KMS-11 (cell line): ENCODE measurements at regions not wholly inside any gene's neighbourhood (a gene's known extent, or its start where the extent isn't known, plus 50 kb on each side); places are given as distances from the start of the nearest gene placed in this dataset.
"Not testable (repeated sequence)": the region's sequence is repeated elsewhere in the genome, so short reads cannot be mapped to it uniquely, and the experiment has no call there.

ENCODE experiments used
- H2AFZ ChIP-seq: fragments of 200-600 bp; sonication (generic); 2 replicates; pipeline ENCODE4 v1.6.1; 2016; ENCODE audit warnings: antibody characterized with exemption, mixed run types, low read depth
- H3K27ac ChIP-seq: fragments of 200-600 bp; sonication (generic); 2 replicates; pipeline ENCODE4 v1.6.1; 2016; ENCODE audit warnings: mild to moderate bottlenecking, mixed run types
- H3K27me3 ChIP-seq: fragments of 200-600 bp; sonication (generic); 2 replicates; pipeline ENCODE4 v1.6.1; 2017; ENCODE audit warnings: mild to moderate bottlenecking, low read depth, mixed run types, moderate library complexity; ENCODE audit not compliant: insufficient read depth
- H3K36me3 ChIP-seq: fragments of 200-600 bp; sonication (generic); 2 replicates; pipeline ENCODE4 v1.6.1; 2017; ENCODE audit warnings: mild to moderate bottlenecking, mixed run types; ENCODE audit not compliant: insufficient read depth
- H3K4me1 ChIP-seq: fragments of 200-600 bp; sonication (generic); 2 replicates; pipeline ENCODE4 v1.6.1; 2016; ENCODE audit warnings: mild to moderate bottlenecking, low read depth, mixed run types; ENCODE audit not compliant: poor library complexity, severe bottlenecking
- H3K4me2 ChIP-seq: fragments of 200-600 bp; sonication (generic); 2 replicates; pipeline ENCODE4 v1.7.0; 2016; ENCODE audit warnings: mild to moderate bottlenecking, mixed run types
- H3K4me3 ChIP-seq: fragments of 200-600 bp; sonication (generic); IDR thresholded peaks from 2 replicates; pipeline ENCODE4 v1.6.1; 2017; ENCODE audit warnings: low read depth, low read length, mixed read lengths; ENCODE audit not compliant: insufficient read depth
- H3K79me2 ChIP-seq: fragments of 200-600 bp; sonication (generic); 2 replicates; pipeline ENCODE4 v1.6.1; 2016; ENCODE audit warnings: low read depth, mixed run types; ENCODE audit not compliant: insufficient read depth
- H3K9ac ChIP-seq: fragments of 200-600 bp; sonication (generic); 2 replicates; pipeline ENCODE4 v1.6.1; 2016; ENCODE audit warnings: mild to moderate bottlenecking, mixed run types
- H4K20me1 ChIP-seq: fragments of 200-600 bp; sonication (generic); 2 replicates; pipeline ENCODE4 v1.6.1; 2016; ENCODE audit warnings: mild to moderate bottlenecking, mixed run types; ENCODE audit not compliant: insufficient read depth
- CTCF ChIP-seq: fragments of 200-600 bp; sonication (generic); conservative IDR thresholded peaks from 2 replicates; pipeline ENCODE4 v1.6.1; 2017; ENCODE audit warnings: low read depth, mild to moderate bottlenecking, antibody characterized with exemption, low read length, moderate library complexity, mixed read lengths

GRCh38 chr4:57187246-57187645 is 77.1 kb upstream of the IGFBP7 start:
- Histone ChIP-seq H4K20me1 (no peaks in the 10 kb centered on the region), H3K27ac (no peak overlapping the region), H3K9ac (no peak overlapping the region), H3K36me3 (no peaks in the 10 kb centered on the region), H3K27me3 (no peaks in the 10 kb centered on the region), H2AFZ (no peak overlapping the region), H3K4me2 (no peak overlapping the region), H3K4me3 (no peak overlapping the region), H3K4me1 (no peaks in the 10 kb centered on the region), H3K79me2 (no peaks in the 10 kb centered on the region)
- TF ChIP-seq CTCF = no peak

GRCh38 chr4:57184378-57185029 is 74.3 kb upstream of the IGFBP7 start:
- H2AFZ ChIP-seq = no peak overlapping the region
- H4K20me1 ChIP-seq = no peaks in the 10 kb centered on the region
- H3K27me3 ChIP-seq = no peaks in the 10 kb centered on the region
- no peak overlapping the region for H3K4me2 ChIP-seq
- H3K79me2 ChIP-seq = no peaks in the 10 kb centered on the region
- no peaks in the 10 kb centered on the region for H3K36me3 ChIP-seq
- H3K9ac ChIP-seq = no peak overlapping the region
- no peak overlapping the region for H3K4me3 ChIP-seq
- H3K4me1 ChIP-seq = no peaks in the 10 kb centered on the region
- H3K27ac ChIP-seq = no peak overlapping the region
- TF ChIP-seq CTCF = no peak

GRCh38 chr4:57182132-57182874 is 72.1 kb upstream of the IGFBP7 start:
- no peaks in the 10 kb centered on the region for H3K36me3 ChIP-seq
- H3K4me3 ChIP-seq = no peak overlapping the region
- H3K4me2 ChIP-seq = no peak overlapping the region
- no peaks in the 10 kb centered on the region for H3K4me1 ChIP-seq
- no peak overlapping the region for H3K27ac ChIP-seq
- no peaks in the 10 kb centered on the region for H3K79me2 ChIP-seq
- no peak overlapping the region for H2AFZ ChIP-seq
- H3K27me3 ChIP-seq = no peaks in the 10 kb centered on the region
- no peak for TF ChIP-seq CTCF
- H4K20me1 ChIP-seq = no peaks in the 10 kb centered on the region
- no peak overlapping the region for H3K9ac ChIP-seq

- H3K27me3 ChIP-seq, H3K79me2 ChIP-seq, H3K27ac ChIP-seq, H3K4me2 ChIP-seq, H4K20me1 ChIP-seq, H3K9ac ChIP-seq, H3K4me1 ChIP-seq, H3K4me3 ChIP-seq, H2AFZ ChIP-seq, H3K36me3 ChIP-seq: not testable (repeated sequence)
Measured at GRCh38 chr4:57173136-57173535, 63.0 kb upstream of the IGFBP7 start.

GRCh38 chr4:57172065-57172464 is 61.9 kb upstream of the IGFBP7 start:
- Histone ChIP-seq H2AFZ (no peak overlapping the region), H3K79me2 (no peaks in the 10 kb centered on the region), H3K4me3 (no peak overlapping the region), H3K27ac (no peak overlapping the region), H3K36me3 (no peaks in the 10 kb centered on the region), H4K20me1 (no peaks in the 10 kb centered on the region), H3K4me2 (no peak overlapping the region), H3K27me3 (no peaks in the 10 kb centered on the region), H3K4me1 (no peaks in the 10 kb centered on the region), H3K9ac (no peak overlapping the region)
- no peak for TF ChIP-seq CTCF
